ENCODE measurements at regions not wholly inside any gene's neighbourhood (a gene's known extent, or its start where the extent isn't known, plus 50 kb on each side); places are given as distances from the start of the nearest gene placed in this dataset.

DNA sequence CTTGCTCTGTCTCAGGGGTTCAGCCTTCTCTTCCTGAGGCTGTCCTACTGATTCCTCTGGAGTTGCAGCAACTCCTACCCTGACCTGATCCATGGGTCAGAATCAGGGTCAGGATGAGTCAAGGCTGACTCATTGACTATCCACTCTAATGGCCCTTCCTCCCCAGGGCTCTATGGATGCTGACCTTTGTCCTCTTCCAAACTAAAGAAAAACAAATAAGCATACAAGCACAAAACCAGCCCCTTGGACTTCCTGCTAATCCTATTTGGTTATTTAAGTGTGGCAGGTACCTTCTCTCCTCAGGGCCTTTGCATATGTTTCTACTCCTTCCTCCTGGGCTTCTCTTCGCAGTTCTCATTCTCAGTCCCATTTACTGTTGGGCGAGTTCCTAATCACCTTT lies 204.5 kb upstream of the NAV2 start:
- no peaks in the 10 kb centered on the region for H3K9me3 ChIP-seq (ENCODE audit: control insufficient read depth in 2 of 2, low read length in 2 of 2)
- H3K4me1 ChIP-seq (ENCODE audit: control insufficient read depth, insufficient read depth, low read length) = peaks cover 17% of the 10 kb centered on the region
- peaks cover 6 to 18% of the 10 kb centered on the region in 2 donors for H3K27me3 ChIP-seq (ENCODE audit: control insufficient read depth in 1 of 2, insufficient read depth in 2 of 2, low read length in 2 of 2)
- H3K9ac ChIP-seq (ENCODE audit: low read length in 2 of 2) = no peak overlapping the region
- H3K4me3 ChIP-seq (ENCODE audit: low read length in 2 of 2) = no peak overlapping the region
- no peaks in the 10 kb centered on the region for H3K36me3 ChIP-seq (ENCODE audit: control insufficient read depth in 2 of 2, insufficient read depth in 2 of 2, low read length in 2 of 2)
- H3K27ac ChIP-seq (ENCODE audit: low read length) = no peak overlapping the region

DNA sequence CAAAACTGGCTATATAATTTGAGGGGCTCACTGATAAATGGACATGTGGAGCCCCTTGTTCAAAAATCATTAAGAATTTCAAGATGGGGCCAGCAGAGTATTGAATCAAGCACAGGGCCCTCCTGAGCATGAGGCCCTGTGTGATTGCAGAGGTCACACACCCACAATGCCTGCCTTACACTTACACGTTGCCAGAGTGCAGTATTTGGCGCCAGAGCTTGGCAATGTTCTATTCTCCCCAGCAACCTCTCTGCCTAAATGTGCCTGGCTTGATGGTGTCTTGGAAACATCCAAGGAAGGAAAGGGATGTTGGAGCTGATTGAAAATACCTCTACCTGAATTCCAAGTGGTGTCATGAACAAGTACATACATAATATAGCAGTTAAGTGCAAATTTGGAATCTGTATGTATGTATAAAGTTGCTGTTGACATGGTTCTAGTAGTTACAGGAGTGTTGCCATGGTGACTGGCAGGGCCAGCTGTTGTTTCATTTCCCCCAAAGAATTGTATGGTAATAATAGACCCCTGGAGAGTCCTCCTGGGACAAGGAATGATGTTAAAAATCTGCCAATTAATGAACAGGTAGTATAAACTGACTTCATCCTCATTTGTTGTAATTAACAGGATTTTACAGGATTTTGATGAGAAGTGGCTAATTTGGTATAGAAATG lies 205.7 kb upstream of the NAV2 start:
- no peaks in the 10 kb centered on the region for H3K9me3 ChIP-seq (ENCODE audit: control insufficient read depth in 2 of 2, low read length in 2 of 2)
- H3K27ac ChIP-seq (ENCODE audit: low read length) = no peak overlapping the region
- peaks cover 13% of the 10 kb centered on the region for H3K4me1 ChIP-seq (ENCODE audit: control insufficient read depth, insufficient read depth, low read length)
- no peak overlapping the region for H3K4me3 ChIP-seq (ENCODE audit: low read length in 2 of 2)
- peaks cover 6 to 18% of the 10 kb centered on the region in 2 donors for H3K27me3 ChIP-seq (ENCODE audit: control insufficient read depth in 1 of 2, insufficient read depth in 2 of 2, low read length in 2 of 2)
- no peaks in the 10 kb centered on the region for H3K36me3 ChIP-seq (ENCODE audit: control insufficient read depth in 2 of 2, insufficient read depth in 2 of 2, low read length in 2 of 2)
- H3K9ac ChIP-seq (ENCODE audit: low read length in 2 of 2) = no peak overlapping the region

DNA sequence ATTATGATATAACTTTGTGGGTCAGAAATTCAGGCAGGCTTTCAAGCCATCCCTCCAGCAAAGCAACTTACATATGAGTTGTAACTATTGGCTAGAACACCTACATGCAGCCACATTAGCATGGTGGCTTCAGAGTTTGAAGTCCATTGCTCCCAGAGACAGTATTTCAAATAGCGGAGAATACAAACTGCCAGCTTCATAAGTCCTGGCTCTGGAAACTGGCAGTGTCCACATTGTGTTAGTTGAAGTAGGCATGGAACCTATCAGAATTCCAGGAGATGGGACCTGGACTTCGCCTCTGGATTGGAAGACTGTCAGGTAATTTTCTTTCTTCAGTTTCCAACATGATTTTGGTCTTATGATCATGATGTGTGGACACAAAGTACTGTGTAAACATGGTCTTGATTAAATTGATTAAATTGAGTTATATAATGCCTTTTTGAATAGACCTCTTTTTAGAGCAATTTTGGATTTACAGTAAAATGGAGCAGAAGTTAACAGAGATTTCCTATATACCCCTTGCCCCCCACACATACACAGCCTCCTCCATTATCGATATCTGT lies 209.9 kb upstream of the NAV2 start:
- peaks cover 0 to 2% of the 10 kb centered on the region in 2 donors for H3K27me3 ChIP-seq (ENCODE audit: control insufficient read depth in 1 of 2, insufficient read depth in 2 of 2, low read length in 2 of 2)
- no peak overlapping the region for H3K27ac ChIP-seq (ENCODE audit: low read length)
- H3K36me3 ChIP-seq (ENCODE audit: control insufficient read depth in 2 of 2, insufficient read depth in 2 of 2, low read length in 2 of 2) = no peaks in the 10 kb centered on the region
- H3K4me1 ChIP-seq (ENCODE audit: control insufficient read depth, insufficient read depth, low read length) = no peaks in the 10 kb centered on the region
- no peak overlapping the region for H3K9ac ChIP-seq (ENCODE audit: low read length in 2 of 2)
- H3K4me3 ChIP-seq (ENCODE audit: low read length in 2 of 2) = no peak overlapping the region
- no peaks in the 10 kb centered on the region for H3K9me3 ChIP-seq (ENCODE audit: control insufficient read depth in 2 of 2, low read length in 2 of 2)

DNA sequence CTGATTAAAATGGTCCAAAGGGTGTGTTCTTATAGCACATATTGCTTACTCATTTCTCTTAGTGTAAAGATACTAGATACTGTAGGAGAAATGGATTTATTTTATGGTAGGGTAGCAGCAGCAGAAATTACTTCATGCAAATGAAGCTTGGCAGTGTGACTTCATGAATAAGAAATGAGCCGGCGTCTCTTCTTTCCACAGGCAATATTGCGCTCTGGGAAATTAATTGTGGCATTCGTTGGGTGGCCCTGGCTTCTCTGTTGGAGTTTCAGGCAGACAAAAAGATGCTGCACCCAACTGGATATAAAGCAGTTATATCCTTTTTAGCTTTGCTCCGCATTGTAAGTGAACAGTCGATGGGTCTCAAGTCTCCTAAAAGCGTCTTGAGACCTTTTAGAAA lies 211.0 kb upstream of the NAV2 start:
- H3K4me1 ChIP-seq (ENCODE audit: control insufficient read depth, insufficient read depth, low read length) = no peaks in the 10 kb centered on the region
- no peaks in the 10 kb centered on the region for H3K9me3 ChIP-seq (ENCODE audit: control insufficient read depth in 2 of 2, low read length in 2 of 2)
- no peaks in the 10 kb centered on the region for H3K36me3 ChIP-seq (ENCODE audit: control insufficient read depth in 2 of 2, insufficient read depth in 2 of 2, low read length in 2 of 2)
- no peak overlapping the region for H3K27ac ChIP-seq (ENCODE audit: low read length)
- H3K9ac ChIP-seq (ENCODE audit: low read length in 2 of 2) = no peak overlapping the region
- H3K4me3 ChIP-seq (ENCODE audit: low read length in 2 of 2) = no peak overlapping the region
- peaks cover 0 to 2% of the 10 kb centered on the region in 2 donors for H3K27me3 ChIP-seq (ENCODE audit: control insufficient read depth in 1 of 2, insufficient read depth in 2 of 2, low read length in 2 of 2)

DNA sequence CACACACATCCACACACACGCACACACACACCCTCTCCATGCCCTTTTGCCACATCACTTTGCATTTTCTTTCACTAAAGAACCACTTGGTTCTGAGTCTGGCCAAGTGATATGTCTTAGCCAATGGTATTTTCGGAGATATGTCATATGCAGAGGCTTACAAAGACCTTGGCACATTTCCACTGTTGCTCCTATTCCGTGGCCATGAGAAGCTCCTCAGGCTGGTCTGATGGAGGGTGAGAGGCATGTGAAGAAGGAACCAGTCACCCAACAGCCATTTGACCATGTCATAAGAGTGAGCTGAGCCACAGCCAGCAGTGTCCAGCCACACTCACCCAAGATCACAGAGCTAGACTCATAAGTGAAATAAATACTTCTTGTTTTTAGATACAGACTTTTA lies 212.6 kb upstream of the NAV2 start:
- no peak overlapping the region for H3K27ac ChIP-seq (ENCODE audit: low read length)
- no peak overlapping the region for H3K4me3 ChIP-seq (ENCODE audit: low read length in 2 of 2)
- H3K4me1 ChIP-seq (ENCODE audit: control insufficient read depth, insufficient read depth, low read length) = no peaks in the 10 kb centered on the region
- no peaks in the 10 kb centered on the region for H3K36me3 ChIP-seq (ENCODE audit: control insufficient read depth in 2 of 2, insufficient read depth in 2 of 2, low read length in 2 of 2)
- peaks cover 0 to 4% of the 10 kb centered on the region in 2 donors for H3K9me3 ChIP-seq (ENCODE audit: control insufficient read depth in 2 of 2, low read length in 2 of 2)
- H3K27me3 ChIP-seq (ENCODE audit: control insufficient read depth in 1 of 2, insufficient read depth in 2 of 2, low read length in 2 of 2) = no peaks in the 10 kb centered on the region
- no peak overlapping the region for H3K9ac ChIP-seq (ENCODE audit: low read length in 2 of 2)

DNA sequence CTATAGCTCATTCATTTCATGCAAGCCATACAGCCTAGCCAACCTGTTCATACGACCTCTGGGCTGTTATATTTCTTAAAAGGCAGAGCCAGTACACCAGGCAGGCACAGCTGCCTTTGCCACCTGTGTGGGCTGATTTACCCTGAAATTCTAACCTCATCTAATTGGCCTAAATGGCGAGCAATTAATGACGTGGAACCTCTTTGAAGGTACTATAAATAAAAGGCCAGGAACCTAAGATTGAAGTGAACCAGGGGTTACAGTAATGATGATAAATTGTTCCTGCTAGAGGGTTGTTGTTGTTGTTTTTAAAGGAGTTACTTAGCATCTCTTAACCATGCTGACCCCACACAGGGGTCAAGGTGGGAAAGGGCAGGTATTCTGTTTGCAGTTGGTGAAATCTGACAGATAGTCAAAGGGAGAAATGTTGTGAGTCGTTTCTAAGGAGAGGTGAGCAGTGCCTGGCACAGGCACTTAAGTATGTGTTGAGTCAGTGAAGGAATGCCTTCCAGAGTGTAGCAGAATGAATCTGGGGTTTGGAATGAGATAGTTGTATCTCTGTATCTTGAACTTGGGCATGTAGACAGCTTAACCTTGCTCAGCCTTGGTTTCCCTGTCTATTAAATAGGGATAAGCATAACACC lies 213.5 kb upstream of the NAV2 start:
- Histone ChIP-seq H3K9me3 (ENCODE audit: control insufficient read depth in 2 of 2, low read length in 2 of 2) (peaks cover 0 to 4% of the 10 kb centered on the region in 2 donors), H3K4me1 (ENCODE audit: control insufficient read depth, insufficient read depth, low read length) (no peaks in the 10 kb centered on the region), H3K36me3 (ENCODE audit: control insufficient read depth in 2 of 2, insufficient read depth in 2 of 2, low read length in 2 of 2) (no peaks in the 10 kb centered on the region), H3K4me3 (ENCODE audit: low read length in 2 of 2) (no peak overlapping the region), H3K9ac (ENCODE audit: low read length in 2 of 2) (no peak overlapping the region), H3K27ac (ENCODE audit: low read length) (no peak overlapping the region), H3K27me3 (ENCODE audit: control insufficient read depth in 1 of 2, insufficient read depth in 2 of 2, low read length in 2 of 2) (no peaks in the 10 kb centered on the region)

DNA sequence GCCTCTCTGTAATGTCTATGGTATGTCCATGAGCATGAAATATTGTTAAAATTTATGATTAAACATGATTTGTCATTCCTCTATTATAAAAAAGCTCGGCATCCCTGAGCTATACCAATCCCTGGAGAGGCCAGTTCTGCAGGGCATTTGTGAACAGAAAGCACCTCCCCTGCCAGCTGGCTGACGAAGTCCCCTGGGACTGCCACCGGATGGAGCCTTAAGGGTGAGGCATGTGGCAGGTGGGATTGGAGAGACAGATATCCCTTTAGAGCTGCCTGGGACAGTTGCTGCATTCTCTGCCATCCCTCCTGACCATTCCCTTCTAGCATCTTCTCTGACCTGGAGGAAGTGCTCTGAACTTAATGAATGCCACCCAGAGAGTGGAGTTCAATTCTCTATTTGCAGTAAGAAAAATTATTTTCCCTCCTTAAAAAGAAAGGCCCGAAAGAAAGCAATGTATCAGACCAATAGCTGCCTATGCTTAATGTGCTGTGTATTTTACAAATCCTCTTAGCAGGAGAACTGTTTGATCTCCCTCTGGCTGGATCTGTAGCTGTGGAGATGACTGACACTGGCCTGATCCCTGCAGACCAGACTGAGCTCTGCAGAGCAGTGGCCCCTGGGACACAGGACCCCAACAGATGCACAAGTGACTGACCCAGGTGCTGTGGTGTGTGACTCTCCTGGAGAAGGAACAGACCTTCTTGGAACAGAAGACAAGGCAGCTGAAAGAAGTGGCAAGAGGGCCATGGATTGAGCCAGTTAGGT lies 219.0 kb upstream of the NAV2 start:
- Histone ChIP-seq H3K36me3 (ENCODE audit: control insufficient read depth in 2 of 2, insufficient read depth in 2 of 2, low read length in 2 of 2) (no peaks in the 10 kb centered on the region), H3K27me3 (ENCODE audit: control insufficient read depth in 1 of 2, insufficient read depth in 2 of 2, low read length in 2 of 2) (no peaks in the 10 kb centered on the region)

DNA sequence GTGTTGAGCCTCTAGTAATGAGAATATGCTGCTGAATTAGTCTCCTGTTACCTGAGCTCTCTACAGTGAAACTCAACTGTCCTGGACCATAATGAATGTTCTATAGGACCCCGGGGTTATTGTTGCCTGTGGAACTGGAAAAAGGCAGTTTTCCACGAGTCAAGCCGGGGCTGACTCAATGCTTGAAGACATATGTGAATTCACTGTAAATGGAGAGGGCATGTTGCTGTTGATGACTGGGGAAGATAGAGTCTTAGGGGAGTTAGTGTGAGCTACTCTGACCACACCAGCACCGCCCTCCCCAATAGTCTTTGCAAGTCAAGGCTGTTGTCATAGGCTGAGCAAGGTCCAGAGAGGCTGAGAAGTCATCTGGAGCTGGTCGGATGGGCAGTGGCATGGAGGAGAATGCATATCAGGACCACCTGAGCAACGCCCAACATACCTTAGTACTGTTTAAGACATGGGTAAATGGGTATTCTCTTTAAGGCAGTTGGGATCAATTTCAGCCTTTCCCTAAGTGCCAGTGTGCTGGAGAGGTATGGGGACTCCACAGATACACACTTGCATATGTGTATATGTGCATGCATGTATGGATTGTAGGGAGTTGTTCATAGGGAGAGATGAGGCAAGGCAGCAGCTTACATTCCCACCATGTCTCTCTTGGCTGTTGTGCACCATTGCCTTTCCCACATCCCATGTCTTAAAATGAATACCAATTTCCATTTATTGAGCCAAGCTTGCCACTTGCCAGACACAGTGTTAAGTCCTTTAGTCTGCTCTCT lies 230.1 kb upstream of the NAV2 start:
- Histone ChIP-seq H3K27ac (ENCODE audit: low read length) (no peak overlapping the region), H3K27me3 (ENCODE audit: control insufficient read depth in 1 of 2, insufficient read depth in 2 of 2, low read length in 2 of 2) (peaks cover 0 to 5% of the 10 kb centered on the region in 2 donors), H3K9me3 (ENCODE audit: control insufficient read depth in 2 of 2, low read length in 2 of 2) (peaks cover 0 to 2% of the 10 kb centered on the region in 2 donors), H3K9ac (ENCODE audit: low read length in 2 of 2) (no peak overlapping the region), H3K36me3 (ENCODE audit: control insufficient read depth in 2 of 2, insufficient read depth in 2 of 2, low read length in 2 of 2) (no peaks in the 10 kb centered on the region), H3K4me1 (ENCODE audit: control insufficient read depth, insufficient read depth, low read length) (no peaks in the 10 kb centered on the region), H3K4me3 (ENCODE audit: low read length in 2 of 2) (no peak overlapping the region)

More for the DNA sequence above, 219.0 kb upstream of the NAV2 start:
- H3K4me3 ChIP-seq (ENCODE audit: low read length in 2 of 2) = no peak overlapping the region
- H3K27ac ChIP-seq (ENCODE audit: low read length) = no peak overlapping the region
- peaks cover 0 to 4% of the 10 kb centered on the region in 2 donors for H3K9me3 ChIP-seq (ENCODE audit: control insufficient read depth in 2 of 2, low read length in 2 of 2)
- H3K9ac ChIP-seq (ENCODE audit: low read length in 2 of 2) = no peak overlapping the region
- no peaks in the 10 kb centered on the region for H3K4me1 ChIP-seq (ENCODE audit: control insufficient read depth, insufficient read depth, low read length)

DNA sequence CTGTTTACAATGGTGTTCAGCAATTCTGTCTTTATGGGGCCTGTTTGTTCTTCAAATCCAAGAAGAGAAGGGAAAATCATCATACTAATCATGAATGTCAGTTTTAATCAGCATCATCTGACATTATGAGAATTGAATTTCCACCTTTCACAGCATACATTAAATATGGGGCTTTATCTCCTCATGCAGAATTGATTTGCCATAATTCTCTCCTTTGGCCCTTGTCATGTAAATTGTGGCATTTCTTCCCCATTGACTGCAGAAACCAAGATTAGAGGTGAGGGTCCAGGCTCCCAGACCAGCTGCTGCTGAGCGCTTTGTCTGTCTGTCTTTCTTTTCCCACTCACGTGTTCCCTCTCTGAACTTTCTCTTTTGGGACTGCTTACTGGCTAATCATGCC lies 232.1 kb upstream of the NAV2 start:
- Histone ChIP-seq H3K27me3 (ENCODE audit: control insufficient read depth in 1 of 2, insufficient read depth in 2 of 2, low read length in 2 of 2) (peaks cover 0 to 5% of the 10 kb centered on the region in 2 donors), H3K36me3 (ENCODE audit: control insufficient read depth in 2 of 2, insufficient read depth in 2 of 2, low read length in 2 of 2) (no peaks in the 10 kb centered on the region), H3K9ac (ENCODE audit: low read length in 2 of 2) (no peak overlapping the region), H3K4me1 (ENCODE audit: control insufficient read depth, insufficient read depth, low read length) (no peaks in the 10 kb centered on the region), H3K27ac (ENCODE audit: low read length) (no peak overlapping the region), H3K4me3 (ENCODE audit: low read length in 2 of 2) (no peak overlapping the region), H3K9me3 (ENCODE audit: control insufficient read depth in 2 of 2, low read length in 2 of 2) (no peaks in the 10 kb centered on the region)

DNA sequence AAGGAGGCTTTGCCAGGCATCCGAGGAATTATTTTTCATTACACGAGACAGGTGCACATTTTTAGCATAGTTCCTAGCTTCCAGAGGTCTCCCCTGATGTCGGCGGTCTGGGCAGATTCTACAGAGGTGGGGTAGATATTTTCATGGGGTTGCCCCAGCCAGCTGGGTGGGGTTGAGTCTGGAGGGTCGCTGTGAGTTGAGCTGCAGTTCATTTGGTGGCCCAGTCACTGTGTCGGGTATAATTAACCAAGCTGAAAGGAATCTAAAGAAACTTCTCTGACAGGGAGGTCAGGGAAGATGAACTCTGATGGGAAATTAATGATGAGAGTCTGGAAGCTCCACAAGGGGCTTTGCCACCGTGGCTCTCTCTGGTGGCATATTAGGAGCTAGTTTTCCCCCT lies 233.7 kb upstream of the NAV2 start:
- no peaks in the 10 kb centered on the region for H3K36me3 ChIP-seq (ENCODE audit: control insufficient read depth in 2 of 2, insufficient read depth in 2 of 2, low read length in 2 of 2)
- H3K27me3 ChIP-seq (ENCODE audit: control insufficient read depth in 1 of 2, insufficient read depth in 2 of 2, low read length in 2 of 2) = peaks cover 0 to 2% of the 10 kb centered on the region in 2 donors
- no peak overlapping the region for H3K27ac ChIP-seq (ENCODE audit: low read length)
- H3K9me3 ChIP-seq (ENCODE audit: control insufficient read depth in 2 of 2, low read length in 2 of 2) = no peaks in the 10 kb centered on the region
- no peak overlapping the region for H3K9ac ChIP-seq (ENCODE audit: low read length in 2 of 2)
- no peak overlapping the region for H3K4me3 ChIP-seq (ENCODE audit: low read length in 2 of 2)
- H3K4me1 ChIP-seq (ENCODE audit: control insufficient read depth, insufficient read depth, low read length) = no peaks in the 10 kb centered on the region
